GM18951 (cell line): ENCODE measurements at regions not wholly inside any gene's neighbourhood (a gene's known extent, or its start where the extent isn't known, plus 50 kb on each side); places are given as distances from the start of the nearest gene placed in this dataset.
"Not testable (repeated sequence)": the region's sequence is repeated elsewhere in the genome, so short reads cannot be mapped to it uniquely, and the experiment has no call there.

Experiments used
- POLR2A ChIP-seq: IDR thresholded peaks from 4 replicates; pipeline ENCODE4 v1.6.1; 2011; ENCODE audit warnings: mild to moderate bottlenecking; ENCODE audit not compliant: insufficient read length, insufficient read depth; ENCODE audit errors: extremely low read depth
- in situ Hi-C: fragments of 300-500 bp; cut with MboI; formaldehyde crosslinking; loops from one replicate; pipeline ENCODE4 v1.12.0; 2022; ENCODE audit warnings: low sequenced_read_pairs, mixed read lengths, inconsistent platforms; ENCODE audit not compliant: unreplicated experiment

DNA sequence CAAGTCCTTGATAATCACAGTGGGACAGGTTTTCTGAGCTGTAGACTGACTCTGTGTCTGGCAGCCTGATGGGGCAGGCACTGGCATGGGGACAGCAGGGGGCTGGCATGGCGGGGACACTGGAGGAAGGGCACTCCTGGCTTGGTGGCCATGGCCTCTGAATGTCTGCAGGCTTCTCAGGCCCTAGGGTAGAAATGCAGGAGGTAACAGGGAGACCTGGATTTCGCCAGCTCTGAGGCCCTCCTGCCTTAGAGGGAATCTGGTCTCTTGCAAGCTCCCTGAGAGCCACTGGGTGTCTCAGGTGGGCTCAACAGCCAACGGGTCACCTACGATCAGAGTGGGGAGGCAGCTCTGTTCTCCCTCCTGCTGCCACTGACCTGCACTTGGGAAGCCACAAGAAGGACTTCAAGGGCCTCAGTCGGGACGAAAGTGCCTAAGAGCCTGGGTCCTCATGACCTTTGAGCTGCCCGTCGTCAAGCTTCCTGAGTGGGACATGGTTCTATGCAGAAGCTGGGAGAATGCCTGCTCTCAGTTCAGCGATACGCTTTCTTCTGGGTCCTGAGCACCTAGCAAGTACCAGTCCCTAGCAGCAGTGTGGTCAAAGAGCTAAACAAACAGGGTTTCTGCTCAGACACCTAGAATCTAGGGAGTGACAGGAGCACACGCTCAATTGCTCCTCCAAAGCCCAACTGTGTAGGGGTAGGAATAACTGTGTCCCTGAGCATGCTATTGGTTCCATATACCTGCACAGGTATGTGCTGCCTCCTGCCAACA is 569.0 kb downstream of the PTPRU start:
- in situ Hi-C loops, result no loop called here
- no peak for TF ChIP-seq POLR2A

- TF ChIP-seq POLR2A, result no peak
- in situ Hi-C loops, result no loop called here
Measured at GRCh38 chr1:29804181-29804899, 568.0 kb downstream of the PTPRU start.

DNA sequence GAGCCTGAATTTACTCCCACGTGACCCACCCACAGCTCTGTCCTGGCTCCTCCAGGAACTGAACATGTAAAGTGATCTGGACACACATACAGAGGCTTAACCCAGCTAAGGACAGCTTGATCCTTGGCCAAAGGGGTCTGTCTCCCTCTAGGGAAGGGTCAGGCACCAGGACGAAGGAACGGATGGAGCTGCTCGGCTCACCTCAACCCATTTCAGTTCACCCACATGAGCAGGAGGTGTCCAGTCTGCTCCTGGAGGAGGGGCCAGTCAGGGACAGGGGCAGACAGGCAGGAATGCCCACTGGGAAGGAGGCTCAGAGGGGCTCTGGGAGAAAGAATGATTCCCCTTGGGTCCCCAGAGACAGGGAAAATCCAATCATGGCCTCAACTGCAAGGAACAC is 567.2 kb downstream of the PTPRU start:
- no peak for TF ChIP-seq POLR2A
- in situ Hi-C loops, result no loop called here

GRCh38 chr1:29802181-29803068 is 566.1 kb downstream of the PTPRU start:
- in situ Hi-C loops, result no loop called here
- no peak for TF ChIP-seq POLR2A

- in situ Hi-C loops, result no loop called here
- TF ChIP-seq POLR2A, result no peak
Measured at GRCh38 chr1:29801561-29801973, 565.2 kb downstream of the PTPRU start.

GRCh38 chr1:29801003-29801402 is 564.7 kb downstream of the PTPRU start:
- no peak for TF ChIP-seq POLR2A
- in situ Hi-C loops, result no loop called here

- no peak for TF ChIP-seq POLR2A
Measured at GRCh38 chr1:29800522-29800956, 564.2 kb downstream of the PTPRU start.

GRCh38 chr1:29800120-29800519 is 563.8 kb downstream of the PTPRU start:
- in situ Hi-C loops, result no loop called here
- TF ChIP-seq POLR2A, result no peak

More at GRCh38 chr1:29800522-29800956, 564.2 kb downstream of the PTPRU start:
- in situ Hi-C loops, result no loop called here

GRCh38 chr1:29798699-29799566 is 562.6 kb downstream of the PTPRU start:
- no peak for TF ChIP-seq POLR2A
- in situ Hi-C loops, result no loop called here

- in situ Hi-C loops, result not testable (repeated sequence)
Measured at GRCh38 chr1:29797125-29797524, 560.8 kb downstream of the PTPRU start.

DNA sequence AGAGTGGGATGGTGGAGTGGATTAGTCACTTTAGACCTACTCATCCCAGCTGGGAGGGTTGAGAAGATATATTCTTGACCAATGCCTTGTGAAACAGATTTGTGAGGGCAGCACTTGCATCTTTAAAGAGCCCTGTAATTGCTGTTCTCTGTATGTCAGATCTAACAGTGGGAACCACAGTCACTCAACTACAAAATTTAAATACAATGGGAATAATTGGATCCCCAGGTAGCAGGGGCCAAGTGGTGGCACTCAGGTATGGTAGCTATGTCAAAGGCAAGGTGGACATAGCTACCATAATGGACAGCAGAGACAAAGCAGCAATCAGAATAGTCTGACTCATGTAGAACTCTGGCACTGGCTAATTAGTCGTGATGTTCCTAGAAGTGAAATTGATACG is 559.6 kb downstream of the PTPRU start:
- in situ Hi-C loops, result not testable (repeated sequence)

- in situ Hi-C loops, result no loop called here
- no peak for TF ChIP-seq POLR2A
Measured at GRCh38 chr1:29793653-29794348, 557.5 kb downstream of the PTPRU start.
